ENCODE measurements at regions not wholly inside any gene's neighbourhood (a gene's known extent, or its start where the extent isn't known, plus 50 kb on each side); places are given as distances from the start of the nearest gene placed in this dataset.

- H3K4me3 ChIP-seq (ENCODE audit: low read length) = no peak overlapping the region
- no peak for TF ChIP-seq CTCF (conservative IDR thresholded peaks at IDR 0.05; ENCODE audit: low read depth, low read length)
- DNase-seq (ENCODE audit: low read depth) = no peak
Observed at GRCh38 chr15:95646484-95647273, 683.8 kb upstream of the NR2F2 start.

GRCh38 chr15:95647531-95648277 lies 682.8 kb upstream of the NR2F2 start:
- TF ChIP-seq CTCF (conservative IDR thresholded peaks at IDR 0.05; ENCODE audit: low read depth, low read length) = no peak
- DNase-seq (ENCODE audit: low read depth) = no peak

GRCh38 chr15:95653361-95653805 lies 677.1 kb upstream of the NR2F2 start:
- H3K4me3 ChIP-seq (ENCODE audit: low read length) = no peak overlapping the region
- no peak for DNase-seq (ENCODE audit: low read depth)

More at GRCh38 chr15:95647531-95648277, 682.8 kb upstream of the NR2F2 start:
- no peak overlapping the region for H3K4me3 ChIP-seq (ENCODE audit: low read length)

GRCh38 chr15:95655089-95655607 lies 675.4 kb upstream of the NR2F2 start:
- TF ChIP-seq CTCF (conservative IDR thresholded peaks at IDR 0.05; ENCODE audit: low read depth, low read length) = no peak

More at GRCh38 chr15:95653361-95653805, 677.1 kb upstream of the NR2F2 start:
- no peak for TF ChIP-seq CTCF (conservative IDR thresholded peaks at IDR 0.05; ENCODE audit: low read depth, low read length)

GRCh38 chr15:95656595-95656994 lies 673.9 kb upstream of the NR2F2 start:
- DNase-seq (ENCODE audit: low read depth) = no peak
- H3K4me3 ChIP-seq (ENCODE audit: low read length) = no peak overlapping the region
- TF ChIP-seq CTCF (conservative IDR thresholded peaks at IDR 0.05; ENCODE audit: low read depth, low read length) = no peak

More at GRCh38 chr15:95655089-95655607, 675.4 kb upstream of the NR2F2 start:
- DNase-seq (ENCODE audit: low read depth) = no peak
- H3K4me3 ChIP-seq (ENCODE audit: low read length) = no peak overlapping the region

- no peak for TF ChIP-seq CTCF (conservative IDR thresholded peaks at IDR 0.05; ENCODE audit: low read depth, low read length)
- H3K4me3 ChIP-seq (ENCODE audit: low read length) = no peak overlapping the region
- no peak for DNase-seq (ENCODE audit: low read depth)
Observed at GRCh38 chr15:95658799-95659198, 671.7 kb upstream of the NR2F2 start.
